Erythroblast (primary cell): ENCODE measurements at regions not wholly inside any gene's neighbourhood (a gene's known extent, or its start where the extent isn't known, plus 50 kb on each side); places are given as distances from the start of the nearest gene placed in this dataset.

Experiments
- GATA1 ChIP-seq: IDR thresholded peaks from 2 replicates; pipeline ENCODE4 v1.6.1; 2011; ENCODE audit warnings: low read depth, mild to moderate bottlenecking, control low read depth, low read length, moderate library complexity
- POLR2A ChIP-seq: IDR thresholded peaks from 2 replicates; pipeline ENCODE4 v1.6.1; 2011; ENCODE audit warnings: mild to moderate bottlenecking, low read length

GRCh38 chrX:115940348-115940747 is 230.2 kb upstream of the AGTR2 start:
- TF ChIP-seq POLR2A (no peak), GATA1 (no peak)
